ENCODE measurements at regions not wholly inside any gene's neighbourhood (a gene's known extent, or its start where the extent isn't known, plus 50 kb on each side); places are given as distances from the start of the nearest gene placed in this dataset.

- TF ChIP-seq CTCF (IDR thresholded peaks at IDR 0.05; ENCODE audit: control extremely low read depth in 1 of 3, insufficient read depth in 1 of 3, low read depth in 1 of 3, low read length in 3 of 3) (no peak), SIN3A (conservative IDR thresholded peaks at IDR 0.05 in 1 of 2, IDR thresholded peaks at IDR 0.05 in 1 of 2; ENCODE audit: low read depth in 1 of 2, low read length in 2 of 2) (no peak)
Measured at GRCh38 chr2:111626037-111626864, 257.7 kb downstream of the ANAPC1 start (continued).

Measured in H1 (cell line).